NCI-H748 treated with DMSO at 0.1 percent for 48 hours (cell line): ENCODE measurements at regions not wholly inside any gene's neighbourhood (a gene's known extent, or its start where the extent isn't known, plus 50 kb on each side); places are given as distances from the start of the nearest gene placed in this dataset.
"Not testable (repeated sequence)": the region's sequence is repeated elsewhere in the genome, so short reads cannot be mapped to it uniquely, and the experiment has no call there.

Experiments used
- DNase-seq: peaks from one replicate; lab custom pipeline; 2025; lab: John Stamatoyannopoulos, UW

DNA sequence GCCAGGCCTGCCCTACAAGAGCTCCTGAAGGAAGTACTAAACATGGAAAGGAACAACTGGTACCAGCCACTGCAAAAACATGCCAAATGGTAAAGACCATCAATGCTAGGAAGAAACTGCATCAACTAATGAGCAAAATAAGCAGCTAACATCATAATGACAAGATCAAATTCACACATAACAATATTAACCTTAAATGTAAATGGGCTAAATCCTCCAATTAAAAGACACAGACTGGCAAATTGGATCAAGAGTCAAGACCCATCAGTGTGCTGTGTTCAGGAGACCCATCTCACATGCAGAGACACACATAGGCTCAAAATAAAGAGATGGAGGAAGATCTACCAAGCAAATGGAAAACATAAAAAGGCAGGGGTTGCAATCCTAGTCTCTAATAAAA lies 119.0 kb upstream of the CARMIL1 start:
- DNase-seq, result not testable (repeated sequence)

DNA sequence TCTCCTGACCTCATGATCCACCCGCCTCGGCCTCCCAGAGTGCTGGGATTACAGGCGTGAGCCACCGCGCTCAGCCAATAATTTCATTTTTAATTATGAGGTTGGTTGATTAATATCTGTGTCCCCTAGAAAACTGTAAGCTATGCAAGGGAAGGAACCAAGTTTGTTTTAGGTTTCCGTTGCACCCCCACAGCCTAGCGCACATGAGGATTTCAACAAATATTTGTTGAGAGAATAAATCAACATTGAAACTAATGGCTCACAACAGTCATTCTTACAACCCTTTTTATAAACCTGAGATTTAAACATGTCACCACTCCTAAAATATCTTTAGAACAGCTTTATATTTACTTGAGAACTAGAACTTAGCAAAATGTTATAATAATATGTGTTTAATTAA lies 114.0 kb upstream of the CARMIL1 start:
- peak; percentile 58 for DNase-seq

DNA sequence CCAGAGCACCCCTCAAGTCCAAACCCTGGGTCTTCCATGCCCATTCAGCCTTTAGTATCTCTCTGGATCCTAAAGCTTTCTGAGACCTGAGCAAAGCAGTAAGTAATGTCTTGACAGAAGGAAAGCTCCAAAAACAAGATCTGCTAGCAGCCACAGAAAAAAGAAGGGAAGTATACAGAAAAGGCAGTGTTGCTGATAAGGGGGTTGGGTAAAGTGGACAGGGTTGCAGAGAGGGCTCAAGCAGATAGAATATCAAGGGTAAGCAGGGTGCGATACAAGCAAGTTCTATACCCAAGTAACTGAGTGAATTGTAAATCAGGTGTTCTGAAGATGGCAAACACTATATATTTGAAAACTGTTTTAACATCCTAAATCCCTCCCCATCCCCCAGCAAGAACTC lies 113.4 kb upstream of the CARMIL1 start:
- DNase-seq, result peak; percentile 76

DNA sequence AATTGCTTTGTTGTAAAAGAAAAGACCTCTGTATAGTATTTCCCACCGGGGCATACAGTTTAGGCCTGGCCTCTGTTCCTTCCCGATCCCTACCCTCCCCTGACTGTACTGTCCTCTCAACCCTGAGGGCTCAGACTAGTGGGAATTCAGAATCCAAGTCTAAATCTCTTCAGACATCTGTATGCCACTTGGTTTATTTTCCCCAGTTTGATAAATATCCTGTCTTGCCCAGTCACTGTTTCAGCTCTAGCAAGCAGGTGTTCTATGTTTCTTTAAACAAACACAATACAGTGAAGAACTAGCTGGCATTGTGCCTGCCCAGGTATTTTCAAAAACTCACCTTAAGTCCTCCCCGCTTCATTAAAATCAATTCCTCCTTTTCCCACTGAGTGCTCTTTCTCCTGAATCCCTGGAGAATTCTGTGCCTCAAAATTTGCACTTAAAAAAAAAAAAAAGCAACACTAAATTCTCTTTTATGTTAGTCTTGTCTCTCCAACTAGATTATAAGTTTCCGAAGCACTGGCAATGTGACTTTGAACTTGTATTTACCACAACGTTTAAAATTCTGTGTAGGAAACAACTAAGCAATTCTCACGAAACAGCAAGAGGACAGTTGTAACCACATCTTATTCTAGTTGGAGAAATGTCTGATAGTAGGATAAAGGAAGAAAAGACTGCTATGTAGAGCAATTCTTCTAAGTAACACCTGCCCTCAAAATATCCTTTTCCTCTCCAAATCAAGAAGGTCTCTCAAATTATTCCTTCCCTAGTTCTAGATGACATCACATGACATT lies 112.0 kb upstream of the CARMIL1 start:
- DNase-seq, result peak; percentile 80

DNA sequence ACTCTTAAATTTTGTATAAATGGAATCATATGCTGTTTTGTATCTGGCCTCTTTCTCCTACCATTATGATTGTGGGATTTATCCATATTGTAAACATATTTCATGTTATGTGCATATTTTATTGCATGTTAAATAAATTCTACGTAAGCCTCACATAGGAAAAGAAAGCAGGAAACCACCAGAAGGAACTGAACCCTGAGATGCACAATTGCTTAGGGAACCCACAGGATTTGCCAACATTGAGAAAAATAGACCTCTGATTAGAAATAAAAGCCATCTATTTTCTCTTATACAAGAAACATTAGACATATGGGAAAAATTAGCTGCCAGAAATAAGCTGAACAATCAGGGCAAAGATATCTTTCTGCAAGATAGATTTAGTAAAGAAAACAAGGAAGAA lies 111.2 kb upstream of the CARMIL1 start:
- DNase-seq, result no peak

GRCh38 chr6:25168637-25169036 lies 110.5 kb upstream of the CARMIL1 start:
- no peak for DNase-seq

DNA sequence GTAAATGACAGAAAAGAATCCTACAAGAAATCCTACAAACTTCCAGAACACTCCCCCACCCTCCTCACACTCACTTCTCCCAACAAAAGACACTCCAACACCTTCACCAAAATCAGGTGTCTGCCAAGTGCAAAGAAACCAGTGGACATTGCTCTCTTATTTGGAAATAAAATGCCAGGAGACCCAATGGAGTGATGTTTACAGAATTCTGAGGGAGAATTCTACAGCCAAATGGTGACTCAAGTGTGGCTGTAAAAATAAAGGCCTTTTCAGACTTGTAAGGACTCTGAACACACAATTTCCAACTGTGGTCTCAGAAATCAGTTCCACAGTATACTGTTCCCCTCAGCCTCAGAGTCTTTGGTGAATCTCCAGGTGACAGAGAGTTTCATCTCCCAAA lies 109.6 kb upstream of the CARMIL1 start:
- DNase-seq, result no peak

- DNase-seq, result no peak
Measured at GRCh38 chr6:25169961-25170360, 109.2 kb upstream of the CARMIL1 start.

GRCh38 chr6:25170640-25171039 lies 108.5 kb upstream of the CARMIL1 start:
- DNase-seq, result no peak

DNA sequence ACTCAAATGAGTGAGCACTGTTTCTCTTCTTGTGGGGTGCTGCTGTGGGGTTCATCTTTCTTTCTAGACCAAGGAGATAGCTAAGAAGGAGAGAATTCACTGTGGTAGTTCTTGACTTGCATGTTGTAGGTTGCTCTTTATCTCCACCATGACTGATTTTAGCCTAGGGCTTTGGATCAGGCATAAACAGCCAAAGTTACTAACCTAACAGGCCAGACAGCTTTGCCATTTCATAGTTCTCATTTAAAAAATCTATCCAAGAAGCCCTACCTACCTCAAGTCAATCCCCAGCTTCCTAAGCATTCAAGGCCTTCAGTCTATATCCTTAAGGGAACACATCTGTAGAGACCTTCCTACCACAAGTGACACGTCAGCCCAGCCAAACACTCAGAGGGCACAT lies 107.9 kb upstream of the CARMIL1 start:
- DNase-seq, result no peak

DNA sequence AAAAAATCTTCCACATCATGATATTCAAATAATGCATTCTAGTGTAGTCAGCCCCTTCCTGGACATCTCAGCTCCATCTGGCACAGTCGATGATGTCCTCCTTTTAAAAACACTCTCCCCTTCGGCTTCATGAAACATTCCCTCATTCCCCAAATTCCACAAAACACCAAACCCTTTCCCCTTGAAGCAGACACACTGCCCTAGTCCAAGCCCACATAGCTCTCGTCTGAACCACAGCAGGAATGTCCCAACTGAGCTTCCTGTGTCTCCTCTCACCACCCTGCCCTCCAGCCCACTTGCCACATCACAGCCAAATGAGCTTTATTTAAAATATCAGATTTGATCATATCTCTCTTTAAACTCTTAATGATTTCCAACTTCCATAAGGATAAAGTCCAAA lies 106.4 kb upstream of the CARMIL1 start:
- DNase-seq, result no peak

- no peak for DNase-seq
Measured at GRCh38 chr6:25173246-25173645, 105.9 kb upstream of the CARMIL1 start.

DNA sequence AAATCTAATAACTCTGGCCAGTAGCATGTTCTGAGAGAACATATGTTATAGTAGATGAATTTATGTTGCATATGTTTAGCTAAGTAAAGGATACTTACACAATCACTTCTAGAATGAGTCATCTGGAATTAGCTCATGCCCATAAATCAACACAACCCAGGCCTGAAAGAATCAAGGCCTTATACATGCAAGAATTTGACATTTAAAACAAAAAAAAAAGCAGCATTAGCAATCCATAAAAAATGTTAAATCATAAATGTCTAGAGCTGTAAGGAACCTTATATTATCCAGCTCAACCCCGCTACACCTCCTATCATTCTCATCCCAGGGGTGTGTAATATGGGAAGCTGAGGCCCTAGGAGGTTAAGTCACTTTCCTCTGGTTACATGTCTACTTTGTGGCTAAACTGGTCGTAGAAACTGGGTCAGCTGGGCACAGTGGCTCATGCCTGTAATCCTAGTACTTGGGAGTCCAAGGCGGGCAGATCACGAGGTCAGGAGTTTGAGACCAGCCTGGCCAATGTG lies 105.2 kb upstream of the CARMIL1 start:
- DNase-seq, result no peak

- DNase-seq, result no peak
Measured at GRCh38 chr6:25174678-25175077, 104.5 kb upstream of the CARMIL1 start.

DNA sequence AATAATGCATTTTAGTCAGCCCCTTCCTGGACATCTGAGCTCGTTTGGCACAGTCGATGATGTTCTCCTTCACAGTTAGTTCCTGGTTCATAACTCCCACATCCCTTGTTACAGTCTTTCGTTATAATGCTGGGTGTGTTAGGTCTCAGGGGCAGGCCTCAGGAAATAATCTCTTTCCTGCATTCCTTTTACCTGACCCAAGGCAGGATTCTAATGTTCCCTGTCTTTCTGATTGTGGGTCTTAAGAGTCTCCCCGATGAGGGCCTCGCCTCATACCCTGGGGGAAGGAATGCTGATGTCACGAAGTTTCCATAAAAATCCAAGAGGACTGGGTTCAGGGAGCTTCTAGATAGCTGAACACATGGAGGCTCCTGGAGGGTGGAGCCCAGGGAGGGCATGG lies 104.0 kb upstream of the CARMIL1 start:
- DNase-seq, result no peak

DNA sequence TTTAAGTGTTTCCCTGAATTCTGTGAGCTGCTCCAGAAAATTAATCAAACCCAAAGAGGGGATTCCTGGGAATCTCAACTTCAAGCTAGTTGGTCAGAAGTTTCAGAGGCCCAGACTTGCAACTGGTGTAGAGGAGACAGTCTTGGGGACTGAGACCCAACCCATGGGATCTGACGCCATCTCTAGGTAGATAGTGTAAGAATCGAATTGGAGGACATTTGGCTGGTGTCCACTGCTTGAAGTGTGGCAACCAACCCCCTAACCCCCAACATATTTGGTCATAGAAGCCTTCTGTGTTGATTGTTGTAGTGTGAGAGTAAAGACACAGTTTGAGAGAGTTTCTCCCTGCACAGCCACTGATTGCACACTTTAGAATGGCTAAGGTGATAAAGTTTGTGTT lies 103.5 kb upstream of the CARMIL1 start:
- no peak for DNase-seq

DNA sequence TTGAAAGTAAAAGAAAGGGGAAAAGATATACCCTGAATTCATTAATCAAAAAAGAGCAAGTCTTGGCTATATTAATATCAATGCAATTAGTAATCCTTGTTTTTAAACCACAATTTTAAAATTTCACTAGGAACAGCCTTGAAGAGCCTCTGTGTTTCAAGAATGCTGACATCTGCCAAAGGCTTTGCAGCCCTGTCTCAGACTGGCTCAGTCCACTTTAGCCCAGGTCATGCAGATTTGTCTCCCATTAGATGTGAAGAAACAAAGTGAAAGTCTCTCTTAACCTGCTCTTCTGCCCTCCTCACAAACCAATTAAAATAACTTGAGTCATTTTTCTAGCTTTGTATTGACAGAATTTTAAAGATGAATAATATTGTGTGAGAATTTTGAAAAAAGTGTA lies 102.7 kb upstream of the CARMIL1 start:
- DNase-seq, result no peak

- DNase-seq, result no peak
Measured at GRCh38 chr6:25177500-25178028, 101.6 kb upstream of the CARMIL1 start.

- DNase-seq, result no peak
Measured at GRCh38 chr6:25178336-25179035, 100.7 kb upstream of the CARMIL1 start.

- DNase-seq, result no peak
Measured at GRCh38 chr6:25179051-25179778, 100.0 kb upstream of the CARMIL1 start.

DNA sequence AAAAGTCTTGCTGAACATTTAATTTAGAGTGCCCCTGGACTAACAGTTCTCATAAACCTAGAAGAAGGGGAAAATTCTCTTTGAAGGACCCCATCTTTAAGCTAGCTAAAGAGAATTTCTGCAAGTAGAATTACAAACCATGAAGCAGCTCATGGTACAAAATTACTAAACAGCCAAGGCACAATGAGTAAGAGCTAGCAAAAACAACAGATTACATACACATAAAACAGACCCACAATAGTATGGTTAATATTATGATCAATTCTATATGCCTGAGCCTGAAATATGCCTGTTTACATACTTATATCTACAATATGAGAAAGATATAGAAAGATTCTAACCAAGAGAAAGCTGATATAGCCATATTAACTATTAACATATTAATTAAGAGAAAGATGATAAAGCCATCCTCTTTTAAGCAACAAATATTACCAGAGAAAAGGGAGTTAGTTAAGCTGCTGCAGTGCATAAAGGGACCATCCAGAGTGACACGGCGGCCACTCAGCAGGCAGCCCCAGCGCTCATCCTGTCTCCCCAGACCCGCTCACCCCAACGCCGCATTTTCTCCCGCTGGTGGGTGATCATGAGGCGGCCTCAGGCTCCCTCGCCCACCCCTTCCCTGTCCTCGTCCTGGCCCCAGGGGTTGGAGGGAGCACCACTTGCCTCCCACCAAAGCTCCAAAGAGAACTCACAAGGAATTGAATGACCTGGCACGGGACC lies 98.4 kb upstream of the CARMIL1 start:
- DNase-seq, result no peak

DNA sequence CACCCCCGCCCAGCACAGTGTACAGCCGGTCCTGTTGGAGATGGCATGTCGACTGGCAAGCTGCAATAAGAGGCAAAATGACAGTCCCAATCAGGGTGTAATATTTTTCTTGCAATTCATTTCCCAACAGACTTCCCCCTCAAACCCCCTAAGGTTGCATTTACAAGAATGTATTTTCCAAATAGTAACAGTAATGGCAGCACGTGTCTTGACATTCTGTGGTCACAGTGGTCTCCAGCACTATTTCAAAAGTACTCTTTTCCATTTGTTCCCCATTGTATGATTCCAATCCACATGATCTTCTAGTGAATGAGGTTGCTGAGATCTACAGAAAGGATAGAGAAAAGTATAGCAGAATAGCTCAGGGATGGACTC lies 97.8 kb upstream of the CARMIL1 start:
- DNase-seq, result no peak
